B cell (primary cell): ENCODE measurements at regions not wholly inside any gene's neighbourhood (a gene's known extent, or its start where the extent isn't known, plus 50 kb on each side); places are given as distances from the start of the nearest gene placed in this dataset.

Source experiments
- ATAC-seq: fragments of 200-7000 bp; cut with Tn5 transposase; one replicate; pipeline ENCODE4 v1.10.0; 2021; ENCODE audit warnings: low read depth, mild to moderate bottlenecking, moderate number of reproducible peaks, moderate library complexity
- CTCF ChIA-PET: fragments of 350-600 bp; sonication (Branson Sonifier 250); formaldehyde crosslinking; loops from one replicate; lab custom pipeline; 2021; ENCODE audit warnings: antibody characterized with exemption, inconsistent platforms; lab: Charles Lee
- POLR2A ChIA-PET: fragments of 350-600 bp; sonication (Branson Sonifier 250); formaldehyde crosslinking; loops from one replicate; lab custom pipeline; 2021; ENCODE audit warnings: antibody characterized with exemption; lab: Charles Lee
- DNase-seq: peaks from one replicate; pipeline ENCODE4 v3.0.0; 2013
- H2AFZ ChIP-seq: 2 replicates; pipeline ENCODE4 v1.6.1; 2012; ENCODE audit warnings: mild to moderate bottlenecking, low read depth, low read length; ENCODE audit not compliant: insufficient read depth, poor library complexity, severe bottlenecking
- H3K27ac ChIP-seq, 2 donors: 1 replicate in 1 of 2; 2 replicates in 1 of 2; pipeline ENCODE4 v1.5.1; 2012 to 2013; ENCODE audit warnings: low read length in 2 of 2, mild to moderate bottlenecking in 2 of 2, moderate library complexity in 1 of 2
- H3K27me3 ChIP-seq, 4 experiments: fragments of 200-600 bp in 1 of 4; sonication (generic) in 1 of 4; replicated peaks in 1 of 4; 1 replicate in 2 of 4; 2 replicates in 2 of 4; pipeline versions ENCODE4 v1.6.1 to v1.7.0; 2013 to 2016; ENCODE audit warnings: low read length in 3 of 4, mild to moderate bottlenecking in 2 of 4, mixed read lengths in 1 of 4, moderate library complexity in 1 of 4; ENCODE audit not compliant: insufficient read depth in 4 of 4, control insufficient read depth in 3 of 4; ENCODE audit errors: control extremely low read depth in 1 of 4
- H3K36me3 ChIP-seq, 2 experiments: replicated peaks in 1 of 2; 1 replicate in 1 of 2; 2 replicates in 1 of 2; pipeline versions ENCODE4 v1.6.1 to v1.7.1; 2013; ENCODE audit warnings: low read length in 1 of 2; ENCODE audit not compliant: insufficient read depth in 2 of 2, control insufficient read depth in 1 of 2; ENCODE audit errors: control extremely low read depth in 1 of 2, extremely low read depth in 1 of 2
- H3K4me1 ChIP-seq, 2 donors: fragments of 200-600 bp in 1 of 2; sonication (generic) in 1 of 2; 1 replicate in 1 of 2; 2 replicates in 1 of 2; pipeline versions ENCODE4 v1.5.1 to v1.6.1; 2013 to 2017; ENCODE audit warnings: low read length in 2 of 2; ENCODE audit not compliant: control insufficient read depth in 2 of 2, insufficient read depth in 2 of 2
- H3K4me2 ChIP-seq: replicated peaks from 2 replicates; pipeline ENCODE3; 2012; ENCODE audit warnings: mild to moderate bottlenecking, low read depth, low read length; ENCODE audit not compliant: poor library complexity, severe bottlenecking
- H3K4me3 ChIP-seq, 5 experiments: fragments of 200-600 bp in 1 of 5; sonication (generic) in 1 of 5; 1 replicate in 3 of 5; 2 replicates in 2 of 5; pipeline versions ENCODE4 v1.5.1 to v1.7.0; 2011 to 2016; ENCODE audit warnings: low read length in 4 of 5, mild to moderate bottlenecking in 4 of 5, low read depth in 2 of 5, control low read depth in 1 of 5, moderate library complexity in 1 of 5; ENCODE audit not compliant: insufficient read depth in 1 of 5; ENCODE audit errors: control extremely low read depth in 1 of 5, extremely low read depth in 1 of 5
- H3K79me2 ChIP-seq: fragments of 200-600 bp; sonication (generic); one replicate; pipeline ENCODE4 v1.6.0; 2016; ENCODE audit warnings: low read length; ENCODE audit not compliant: control insufficient read depth, insufficient read depth
- H3K9ac ChIP-seq: fragments of 200-600 bp; sonication (generic); 2 replicates; pipeline ENCODE4 v1.6.1; 2017; ENCODE audit warnings: mild to moderate bottlenecking, low read length, moderate library complexity
- H3K9me3 ChIP-seq, 3 donors: one replicate each; pipeline versions ENCODE4 v1.6.1 to v1.7.1; 2013; ENCODE audit warnings: low read length in 2 of 3; ENCODE audit not compliant: control insufficient read depth in 2 of 3, insufficient read depth in 1 of 3; ENCODE audit errors: control extremely low read depth in 1 of 3
- H4K20me1 ChIP-seq: 2 replicates; pipeline ENCODE4 v1.6.0; 2012; ENCODE audit warnings: mild to moderate bottlenecking, low read length; ENCODE audit not compliant: insufficient read depth, control insufficient read depth, poor library complexity, severe bottlenecking
- H3K27ac Mint-ChIP-seq: one replicate; pipeline ENCODE4 v1.8.0; 2021; ENCODE audit warnings: mixed read lengths
- H3K27me3 Mint-ChIP-seq: one replicate; pipeline ENCODE4 v1.8.0; 2021; ENCODE audit warnings: mixed read lengths
- H3K4me1 Mint-ChIP-seq: one replicate; pipeline ENCODE4 v1.8.0; 2021; ENCODE audit warnings: mixed read lengths
- H3K4me3 Mint-ChIP-seq: one replicate; pipeline ENCODE4 v1.8.0; 2021; ENCODE audit warnings: mixed read lengths
- H3K9me3 Mint-ChIP-seq: one replicate; pipeline ENCODE4 v1.8.0; 2022; ENCODE audit warnings: mixed read lengths; ENCODE audit not compliant: insufficient read depth
- CTCF ChIP-seq: fragments of 200-600 bp; IDR thresholded peaks from one replicate; pipeline ENCODE4 v1.8.0; 2022; ENCODE audit warnings: antibody characterized with exemption, mild to moderate bottlenecking
- EZH2 ChIP-seq: IDR thresholded peaks from 2 replicates; pipeline ENCODE4 v1.6.1; 2012; ENCODE audit warnings: borderline replicate concordance, low read depth, mild to moderate bottlenecking, moderate library complexity, low read length; ENCODE audit not compliant: insufficient read depth, poor library complexity, severe bottlenecking
- WGBS: methylation state at CpG from one replicate; pipeline ENCODE4 v1.1.5; 2013; ENCODE audit warnings: missing lambda C conversion rate; ENCODE audit not compliant: insufficient coverage; 5-methylcytosine and 5-hydroxymethylcytosine counted together
- intact Hi-C: fragments of 100-400 bp; cut with micrococcal nuclease; formaldehyde crosslinking; loops from one replicate; pipeline ENCODE4 v1.10.0; 2022

- TF ChIP-seq CTCF: no peak
- no peak for TF ChIP-seq EZH2
- WGBS: 89% methylated on average over 1 of the region's 1 CpG
- peaks cover 0 to 14% (median 0%) of the 10 kb centered on the region in 3 donors for H3K9me3 ChIP-seq
- H3K4me3 Mint-ChIP-seq: no peak overlapping the region
- ChIA-PET CTCF (no interaction called here), POLR2A (no interaction called here)
- intact Hi-C loops: no loop called here
- H2AFZ ChIP-seq: no peak overlapping the region
- H3K4me1 ChIP-seq: no peaks in the 10 kb centered on the region
- no peaks in the 10 kb centered on the region for H3K27me3 ChIP-seq
- no peaks in the 10 kb centered on the region for H3K27me3 Mint-ChIP-seq
- no peak overlapping the region for H3K27ac Mint-ChIP-seq
- DNase-seq (no peak), ATAC-seq (no peak)
- H3K4me2 ChIP-seq: no peak overlapping the region
- no peaks in the 10 kb centered on the region for H4K20me1 ChIP-seq
- no peak overlapping the region for H3K4me3 ChIP-seq
- H3K36me3 ChIP-seq: no peaks in the 10 kb centered on the region
- H3K4me1 Mint-ChIP-seq: no peaks in the 10 kb centered on the region
- no peak overlapping the region for H3K27ac ChIP-seq
- no peaks in the 10 kb centered on the region for H3K79me2 ChIP-seq
- H3K9me3 Mint-ChIP-seq: no peaks in the 10 kb centered on the region
- no peak overlapping the region for H3K9ac ChIP-seq
Observed at GRCh38 chr13:86846501-86846900, 824.7 kb upstream of the SLITRK5 start.

- Histone ChIP-seq H3K4me2 (no peak overlapping the region), H3K36me3 (no peaks in the 10 kb centered on the region), H2AFZ (no peak overlapping the region), H3K4me3 (no peak overlapping the region), H3K9me3 (peaks cover 0 to 14% (median 0%) of the 10 kb centered on the region in 3 donors), H3K27ac (no peak overlapping the region), H3K79me2 (no peaks in the 10 kb centered on the region), H3K4me1 (no peaks in the 10 kb centered on the region), H4K20me1 (no peaks in the 10 kb centered on the region), H3K27me3 (no peaks in the 10 kb centered on the region), H3K9ac (no peak overlapping the region)
- ATAC-seq: no peak
- ChIA-PET POLR2A (no interaction called here), CTCF (no interaction called here)
- Mint-ChIP-seq H3K9me3 (no peaks in the 10 kb centered on the region), H3K4me1 (no peaks in the 10 kb centered on the region), H3K27me3 (no peaks in the 10 kb centered on the region), H3K4me3 (no peak overlapping the region), H3K27ac (no peak overlapping the region)
- no peak for DNase-seq
- intact Hi-C loops: no loop called here
- TF ChIP-seq EZH2 (no peak), CTCF (no peak)
- no CpG with 5 or more reads among the region's 1 CpG for WGBS
Observed at GRCh38 chr13:86848716-86849115, 822.5 kb upstream of the SLITRK5 start.
